HCT116 (cell line): ENCODE measurements at regions not wholly inside any gene's neighbourhood (a gene's known extent, or its start where the extent isn't known, plus 50 kb on each side); places are given as distances from the start of the nearest gene placed in this dataset.

Experiments
- ATAC-seq: fragments of 200-7000 bp; cut with Tn5 transposase; 2 replicates; pipeline ENCODE4 v1.9.1; 2020; ENCODE audit warnings: mild to moderate bottlenecking, moderate library complexity
- BruUV-seq: library from RNA; stranded (reverse); fragments of 400-500 nt; replicated peaks from 2 replicates; lab custom pipeline; 2021; lab: Mats Ljungman, UMichigan
- CTCF ChIA-PET: fragments of 300-600 bp; sonication (Branson Sonifier 250); formaldehyde crosslinking; loops from one replicate; lab custom pipeline; 2021; ENCODE audit warnings: antibody characterized with exemption; lab: Charles Lee
- POLR2A ChIA-PET: fragments of 300-600, 350-600 bp; sonication (Branson Sonifier 250); formaldehyde crosslinking; loops from one replicate; lab custom pipeline; 2021; ENCODE audit warnings: antibody characterized with exemption; lab: Charles Lee
- RAD21 ChIA-PET, 2 experiments: fragments of 300-600 bp; sonication (Branson Sonifier 250); formaldehyde crosslinking; loops; one replicate each; lab custom pipeline; 2023; ENCODE audit warnings: low total read pairs in 2 of 2; ENCODE audit not compliant: uncharacterized antibody in 2 of 2, unreplicated experiment in 2 of 2, low non-redundant PET in 1 of 2; lab: Charles Lee
- DNase-seq: peaks from one replicate; pipeline ENCODE4 v3.0.0-alpha.2; 2010; ENCODE audit warnings: low read depth, low spot score
- H2AFZ ChIP-seq: fragments of 200-600 bp; shearing (Covaris generic), sonication (generic); 2 replicates; pipeline ENCODE4 v1.6.1; 2017; ENCODE audit warnings: low read depth, mixed run types, mixed read lengths, antibody characterized with exemption, low read length; ENCODE audit not compliant: poor library complexity, severe bottlenecking
- H3K27ac ChIP-seq: 2 replicates; pipeline ENCODE4 v1.5.1; 2012; ENCODE audit warnings: low read depth, low read length
- H3K27me3 ChIP-seq: fragments of 200-600 bp; sonication (generic); 2 replicates; pipeline ENCODE4 v1.6.1; 2016; ENCODE audit warnings: mixed run types, low read length, mixed read lengths; ENCODE audit not compliant: insufficient read depth
- H3K36me3 ChIP-seq, 2 experiments: fragments of 200-500 bp in 1 of 2; fragments of 200-600 bp in 1 of 2; sonication (Bioruptor generic) in 1 of 2; sonication (generic) in 1 of 2; 2 replicates each; pipeline versions ENCODE4 v1.5.1 to v1.6.1; 2014 to 2016; ENCODE audit warnings: low read length in 2 of 2, inconsistent platforms in 1 of 2, mixed read lengths in 1 of 2, mixed run types in 1 of 2; ENCODE audit not compliant: insufficient read depth in 2 of 2, control insufficient read depth in 1 of 2
- H3K4me1 ChIP-seq, 2 experiments: fragments of 200-600 bp in 1 of 2; sonication (generic) in 1 of 2; 2 replicates each; pipeline versions ENCODE4 v1.5.1 to v1.6.1; 2012 to 2017; ENCODE audit warnings: low read length in 2 of 2, inconsistent platforms in 1 of 2, mild to moderate bottlenecking in 1 of 2, mixed read lengths in 1 of 2, mixed run types in 1 of 2, moderate library complexity in 1 of 2; ENCODE audit not compliant: insufficient read depth in 2 of 2, control insufficient read depth in 1 of 2
- H3K4me2 ChIP-seq: fragments of 200-600 bp; sonication (generic); 2 replicates; pipeline ENCODE4 v1.6.1; 2017; ENCODE audit warnings: mixed run types, low read length, mixed read lengths
- H3K4me3 ChIP-seq, 2 experiments: fragments of 200-600 bp in 1 of 2; sonication (generic) in 1 of 2; replicated peaks in 1 of 2; 2 replicates each; pipeline ENCODE4 v1.5.1; 2011 to 2016; ENCODE audit warnings: low read length in 2 of 2, control low read depth in 1 of 2, low read depth in 1 of 2, mild to moderate bottlenecking in 1 of 2, mixed read lengths in 1 of 2, mixed run types in 1 of 2
- H3K79me2 ChIP-seq: fragments of 200-600 bp; sonication (generic); 2 replicates; pipeline ENCODE4 v1.6.1; 2017; ENCODE audit warnings: mild to moderate bottlenecking, mixed run types, low read length, moderate library complexity, mixed read lengths; ENCODE audit not compliant: insufficient read depth
- H3K9ac ChIP-seq: fragments of 200-600 bp; sonication (generic); 2 replicates; pipeline ENCODE4 v1.6.1; 2016; ENCODE audit warnings: low read length, mixed read lengths
- H3K9me2 ChIP-seq: fragments of 200-600 bp; sonication (generic), shearing (Covaris generic); 2 replicates; pipeline ENCODE4 v1.6.1; 2017; ENCODE audit warnings: mixed run types, mild to moderate bottlenecking, moderate library complexity; ENCODE audit not compliant: insufficient read depth
- H3K9me3 ChIP-seq, 2 experiments: fragments of 200-500 bp in 1 of 2; fragments of 200-600 bp in 1 of 2; sonication (Bioruptor generic) in 1 of 2; sonication (generic) in 1 of 2; 2 replicates each; pipeline ENCODE4 v1.6.1; 2014 to 2017; ENCODE audit warnings: low read length in 2 of 2, mixed read lengths in 2 of 2, inconsistent platforms in 1 of 2, low read depth in 1 of 2, mild to moderate bottlenecking in 1 of 2, mixed run types in 1 of 2, moderate library complexity in 1 of 2; ENCODE audit not compliant: control insufficient read depth in 1 of 2, insufficient read depth in 1 of 2
- H4K20me1 ChIP-seq: fragments of 200-600 bp; sonication (generic), shearing (Covaris generic); 2 replicates; pipeline ENCODE4 v1.6.1; 2017; ENCODE audit warnings: mixed run types, mild to moderate bottlenecking, moderate library complexity; ENCODE audit not compliant: insufficient read depth
- ATF3 ChIP-seq: IDR thresholded peaks from 2 replicates; pipeline ENCODE4 v1.6.1; 2012
- CBX3 ChIP-seq: IDR thresholded peaks from 2 replicates; pipeline ENCODE4 v1.6.1; 2012; ENCODE audit warnings: low read depth
- CEBPB ChIP-seq: IDR thresholded peaks from 2 replicates; pipeline ENCODE4 v1.6.1; 2012; ENCODE audit warnings: low read depth
- CTCF ChIP-seq, 3 experiments: fragments of 200-600 bp in 1 of 3; sonication (generic) in 1 of 3; IDR thresholded peaks in 2 of 3; conservative IDR thresholded peaks in 1 of 3; 2 replicates each; pipeline ENCODE4 v1.5.1; 2012 to 2017; ENCODE audit warnings: low read depth in 2 of 3, low read length in 2 of 3, antibody characterized with exemption in 1 of 3, borderline replicate concordance in 1 of 3, control low read depth in 1 of 3, mild to moderate bottlenecking in 1 of 3, mixed read lengths in 1 of 3, mixed run types in 1 of 3, moderate library complexity in 1 of 3; ENCODE audit not compliant: insufficient read depth in 1 of 3
- EGR1 ChIP-seq: IDR thresholded peaks from 2 replicates; pipeline ENCODE4 v1.6.1; 2012; ENCODE audit warnings: low read depth
- ELF1 ChIP-seq: IDR thresholded peaks from 2 replicates; pipeline ENCODE4 v1.6.1; 2012; ENCODE audit warnings: low read depth, borderline replicate concordance
- EZH2 ChIP-seq: fragments of 200-600 bp; sonication (generic); IDR thresholded peaks from 2 replicates; pipeline ENCODE4 v1.6.1; 2017; ENCODE audit warnings: antibody characterized with exemption, mixed run types
- FOSL1 ChIP-seq: IDR thresholded peaks from 2 replicates; pipeline ENCODE4 v1.6.1; 2012; ENCODE audit warnings: low read depth
- JUND ChIP-seq: IDR thresholded peaks from 2 replicates; pipeline ENCODE4 v1.6.1; 2012
- MAX ChIP-seq: IDR thresholded peaks from 2 replicates; pipeline ENCODE4 v1.6.1; 2012
- POLR2A ChIP-seq: IDR thresholded peaks from 2 replicates; pipeline ENCODE4 v1.7.0; 2011; ENCODE audit warnings: borderline replicate concordance; ENCODE audit not compliant: insufficient read depth, insufficient read length; ENCODE audit errors: extremely low read depth
- REST ChIP-seq: IDR thresholded peaks from 2 replicates; pipeline ENCODE4 v1.6.1; 2012; ENCODE audit warnings: low read depth
- SP1 ChIP-seq: IDR thresholded peaks from 2 replicates; pipeline ENCODE4 v1.6.1; 2012; ENCODE audit warnings: low read depth
- SRF ChIP-seq: IDR thresholded peaks from 2 replicates; pipeline ENCODE4 v1.6.1; 2012; ENCODE audit warnings: low read depth
- ZFX ChIP-seq: fragments of 450-650 bp; IDR thresholded peaks from 2 replicates; pipeline ENCODE4 v1.6.1; 2017
- intact Hi-C: fragments of 100-400 bp; cut with micrococcal nuclease; formaldehyde crosslinking; loops from 2 replicates; pipeline ENCODE4 v1.10.0; 2022

GRCh38 chr3:110352841-110353604, 718.6 kb upstream of the NECTIN3 start:
- Histone ChIP-seq H3K9ac (no peak overlapping the region), H3K79me2 (no peaks in the 10 kb centered on the region), H3K4me2 (no peak overlapping the region), H3K9me3 (no peaks in the 10 kb centered on the region), H2AFZ (peak overlapping the region; percentile 60), H4K20me1 (no peaks in the 10 kb centered on the region), H3K27ac (no peak overlapping the region), H3K4me1 (peaks cover 0 to 6% of the 10 kb centered on the region in 2 experiments; a peak in 1 of 4 replicates), H3K4me3 (no peak overlapping the region), H3K9me2 (no peaks in the 10 kb centered on the region), H3K36me3 (no peaks in the 10 kb centered on the region), H3K27me3 (no peaks in the 10 kb centered on the region)
- RAD21 ChIA-PET: no interaction called here
- no TSS peak for BruUV-seq
- POLR2A ChIA-PET: no interaction called here
- intact Hi-C loops: no loop called here
- ATAC-seq (no peak), DNase-seq (no peak)
- CTCF ChIA-PET: no interaction called here
- TF ChIP-seq ELF1 (no peak), CEBPB (no peak), FOSL1 (no peak), EZH2 (no peak), JUND (no peak), EGR1 (no peak), MAX (no peak)
- TF ChIP-seq, all 23 proteins: peak for 0

GRCh38 chr3:110362751-110363150, 708.9 kb upstream of the NECTIN3 start:
- POLR2A ChIA-PET: no interaction called here
- Histone ChIP-seq H3K9me3 (no peaks in the 10 kb centered on the region), H4K20me1 (no peaks in the 10 kb centered on the region), H3K4me2 (no peak overlapping the region), H3K4me3 (no peak overlapping the region), H3K4me1 (no peaks in the 10 kb centered on the region), H3K36me3 (no peaks in the 10 kb centered on the region), H3K9me2 (no peaks in the 10 kb centered on the region; the same call in 1 of the 2 replicates), H3K27ac (no peak overlapping the region), H3K9ac (no peak overlapping the region), H3K79me2 (no peaks in the 10 kb centered on the region), H2AFZ (peak overlapping the region; percentile 56), H3K27me3 (no peaks in the 10 kb centered on the region)
- RAD21 ChIA-PET: no interaction called here
- DNase-seq (no peak), ATAC-seq (no peak)
- no peak for TF ChIP-seq JUND
- no peak for TF ChIP-seq ATF3
- TF ChIP-seq POLR2A: no peak
- no peak for TF ChIP-seq ZFX
- no peak for TF ChIP-seq EZH2
- TF ChIP-seq REST: no peak
- no peak for TF ChIP-seq SRF
- TF ChIP-seq SP1: no peak
- TF ChIP-seq CTCF (IDR thresholded peaks at IDR 0.05 in 2 of 3, conservative IDR thresholded peaks at IDR 0.05 in 1 of 3; ENCODE audit: borderline replicate concordance in 1 of 3, insufficient read depth in 1 of 3, low read depth in 2 of 3, low read length in 2 of 3): no peak
- no peak for TF ChIP-seq MAX
- no peak for TF ChIP-seq CBX3
- CTCF ChIA-PET: no interaction called here
- BruUV-seq: no TSS peak
- intact Hi-C loops: no loop called here
